Epithelial cell of proximal tubule (primary cell): ENCODE measurements at regions not wholly inside any gene's neighbourhood (a gene's known extent, or its start where the extent isn't known, plus 50 kb on each side); places are given as distances from the start of the nearest gene placed in this dataset.

Experiments
- DNase-seq: peaks from one replicate; pipeline ENCODE4 v3.0.0-alpha.2; 2011; ENCODE audit warnings: low read depth
- H3K4me3 ChIP-seq: 2 replicates; pipeline ENCODE4 v1.5.1; 2011; ENCODE audit warnings: low read depth, mild to moderate bottlenecking, low read length
- TF ChIP-seq, protein P1 (sequence below): conservative IDR thresholded peaks from 2 replicates; pipeline ENCODE4 v1.5.1; 2012; ENCODE audit warnings: low read depth, mild to moderate bottlenecking, low read length

DNA sequence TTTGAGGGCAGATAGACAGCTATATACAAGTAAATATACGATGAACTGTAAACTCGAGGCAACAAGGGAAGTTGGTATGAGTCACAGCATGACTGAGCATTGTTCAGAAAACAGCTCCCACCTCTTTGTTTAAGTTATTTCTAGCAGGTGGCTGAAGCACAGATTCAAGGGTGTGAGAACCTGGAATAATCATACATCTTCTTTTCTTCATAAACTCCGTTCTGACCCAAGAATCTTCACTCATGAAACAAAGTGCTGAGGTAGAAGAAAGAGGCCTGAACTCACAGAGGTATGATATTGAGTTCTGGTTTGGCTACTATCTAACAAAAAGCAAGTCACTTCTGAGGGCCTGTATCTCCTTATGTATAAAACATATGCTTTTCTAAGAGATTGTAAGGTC lies 364.1 kb upstream of the KITLG start:
- TF ChIP-seq, protein P1, sequence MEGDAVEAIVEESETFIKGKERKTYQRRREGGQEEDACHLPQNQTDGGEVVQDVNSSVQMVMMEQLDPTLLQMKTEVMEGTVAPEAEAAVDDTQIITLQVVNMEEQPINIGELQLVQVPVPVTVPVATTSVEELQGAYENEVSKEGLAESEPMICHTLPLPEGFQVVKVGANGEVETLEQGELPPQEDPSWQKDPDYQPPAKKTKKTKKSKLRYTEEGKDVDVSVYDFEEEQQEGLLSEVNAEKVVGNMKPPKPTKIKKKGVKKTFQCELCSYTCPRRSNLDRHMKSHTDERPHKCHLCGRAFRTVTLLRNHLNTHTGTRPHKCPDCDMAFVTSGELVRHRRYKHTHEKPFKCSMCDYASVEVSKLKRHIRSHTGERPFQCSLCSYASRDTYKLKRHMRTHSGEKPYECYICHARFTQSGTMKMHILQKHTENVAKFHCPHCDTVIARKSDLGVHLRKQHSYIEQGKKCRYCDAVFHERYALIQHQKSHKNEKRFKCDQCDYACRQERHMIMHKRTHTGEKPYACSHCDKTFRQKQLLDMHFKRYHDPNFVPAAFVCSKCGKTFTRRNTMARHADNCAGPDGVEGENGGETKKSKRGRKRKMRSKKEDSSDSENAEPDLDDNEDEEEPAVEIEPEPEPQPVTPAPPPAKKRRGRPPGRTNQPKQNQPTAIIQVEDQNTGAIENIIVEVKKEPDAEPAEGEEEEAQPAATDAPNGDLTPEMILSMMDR: no peak
- DNase-seq: no peak
- no peak overlapping the region for H3K4me3 ChIP-seq

DNA sequence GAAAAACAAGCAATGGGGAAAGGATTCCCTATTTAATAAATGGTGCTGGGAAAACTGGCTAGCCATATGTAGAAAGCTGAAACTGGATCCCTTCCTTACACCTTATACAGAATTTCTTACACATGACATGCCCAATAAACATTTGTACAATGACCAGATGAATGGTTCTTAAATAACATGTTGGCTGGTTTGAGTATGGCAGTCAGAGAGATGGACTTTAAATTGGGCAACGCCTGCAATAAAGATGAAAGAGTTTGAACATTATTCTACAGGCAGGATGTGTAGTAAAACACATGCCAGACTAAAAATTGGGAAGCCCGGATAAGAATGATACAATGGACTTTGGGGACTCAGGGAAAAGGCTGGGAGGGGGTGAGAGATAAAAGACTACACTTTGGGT lies 360.6 kb upstream of the KITLG start:
- no peak for DNase-seq
- TF ChIP-seq, protein P1: no peak

DNA sequence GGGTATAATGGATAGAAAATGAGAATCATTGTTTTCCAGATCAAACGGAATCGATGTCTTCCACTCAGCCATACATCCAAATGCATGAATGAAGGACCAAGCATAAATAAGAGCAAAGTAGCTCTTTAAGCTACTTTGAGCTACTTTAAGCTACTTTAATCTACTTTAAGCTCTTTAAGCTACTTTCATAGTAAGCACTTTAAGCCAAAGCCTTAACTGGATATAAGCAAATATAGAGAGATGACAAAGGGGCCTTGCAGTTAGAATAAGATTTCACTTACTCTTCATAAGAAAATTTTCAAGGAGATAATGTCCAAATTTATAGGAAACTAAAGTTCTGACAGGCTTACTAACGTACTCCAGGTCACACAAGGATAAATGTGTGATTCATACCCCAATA lies 355.6 kb upstream of the KITLG start:
- DNase-seq: no peak
- no peak overlapping the region for H3K4me3 ChIP-seq
- TF ChIP-seq, protein P1: no peak

More for the DNA sequence above, 360.6 kb upstream of the KITLG start:
- no peak overlapping the region for H3K4me3 ChIP-seq

DNA sequence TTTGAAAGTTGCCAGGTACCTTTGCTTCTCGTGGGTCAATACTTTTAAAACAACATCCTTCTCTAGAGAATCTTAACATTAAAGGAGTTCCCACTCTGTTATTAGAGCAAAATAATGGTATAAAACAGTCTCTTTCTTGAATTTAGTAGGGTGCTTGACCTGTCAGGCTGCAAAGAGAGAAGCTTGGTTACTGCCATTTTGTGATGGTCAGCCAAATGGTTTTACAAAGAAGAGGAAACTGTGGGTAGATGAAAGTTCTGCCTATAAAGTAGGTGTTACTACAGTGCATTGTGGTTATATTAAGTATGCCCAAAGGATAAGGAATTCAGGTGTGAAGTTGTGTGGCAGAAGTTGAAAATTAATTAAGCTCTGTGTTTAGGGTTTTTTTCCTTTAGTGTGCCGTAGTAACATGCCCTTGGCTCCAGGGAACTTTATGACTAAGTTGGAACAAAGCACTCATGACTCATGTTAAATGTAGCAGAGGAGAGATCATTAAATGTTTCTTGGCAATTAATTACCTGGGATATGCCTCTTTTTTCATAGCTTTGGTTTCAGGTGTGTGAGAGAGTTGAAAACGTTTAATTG lies 354.0 kb upstream of the KITLG start:
- H3K4me3 ChIP-seq: no peak overlapping the region
- TF ChIP-seq, protein P1: no peak
- peak; percentile 95 for DNase-seq

DNA sequence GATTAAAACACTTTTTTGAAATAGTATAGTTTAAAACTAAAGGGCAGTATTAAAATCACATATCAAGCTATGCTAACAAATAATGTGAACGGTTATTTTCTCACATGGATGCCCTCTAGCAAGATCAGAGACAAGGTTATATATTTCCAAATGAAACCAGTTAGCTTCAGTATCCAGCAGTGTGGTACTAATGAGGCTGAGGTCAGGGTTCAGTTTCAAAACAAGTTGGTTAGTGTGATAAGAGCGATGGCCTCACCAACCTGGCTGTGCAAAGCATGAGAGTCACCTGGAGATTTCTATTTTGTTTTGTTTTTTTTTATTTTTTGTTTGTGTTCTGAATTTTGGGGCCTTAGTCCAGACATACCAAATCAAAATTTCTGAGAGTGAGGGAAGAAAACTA lies 352.2 kb upstream of the KITLG start:
- no peak overlapping the region for H3K4me3 ChIP-seq
- DNase-seq: no peak
- TF ChIP-seq, protein P1: no peak

DNA sequence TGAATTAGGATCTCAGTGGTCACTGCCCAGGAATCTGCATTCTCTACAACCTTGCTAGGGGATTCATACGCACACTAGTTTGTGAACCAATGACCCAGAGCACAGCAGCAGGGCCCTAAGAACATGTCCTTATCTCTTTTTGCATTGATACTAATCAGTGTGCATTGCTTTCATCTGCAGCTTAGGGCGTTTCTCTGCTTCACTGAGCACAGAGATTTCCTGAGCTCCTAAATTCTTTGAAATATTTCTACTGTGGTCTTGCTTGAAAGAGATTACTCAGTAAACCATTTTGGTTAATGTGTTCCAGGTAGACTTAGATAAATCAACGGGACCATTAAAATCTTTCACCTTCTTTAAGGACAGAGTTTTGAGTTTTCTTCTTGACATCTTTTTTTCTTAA lies 351.3 kb upstream of the KITLG start:
- H3K4me3 ChIP-seq: no peak overlapping the region
- TF ChIP-seq, protein P1: no peak
- peak; percentile 72 for DNase-seq

DNA sequence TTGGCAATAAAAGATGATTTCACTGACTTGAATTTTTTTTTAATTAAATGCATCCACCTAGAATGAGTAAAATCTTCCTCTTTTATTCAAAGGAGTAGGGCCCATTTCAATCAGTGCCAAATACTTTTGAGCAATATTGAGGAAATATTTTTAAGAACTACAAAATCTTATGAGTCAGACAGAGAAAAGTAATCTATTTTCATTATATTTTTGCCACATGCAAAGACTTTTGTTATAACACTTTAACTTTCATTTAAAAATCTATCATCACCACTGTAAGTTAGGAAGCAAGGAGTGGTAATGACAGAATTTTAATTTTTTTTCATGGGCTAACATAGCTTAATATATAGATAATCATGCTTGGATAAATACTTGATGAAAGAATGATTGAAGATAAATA lies 345.2 kb upstream of the KITLG start:
- TF ChIP-seq, protein P1: no peak
- no peak for DNase-seq
- no peak overlapping the region for H3K4me3 ChIP-seq
